ENCODE measurements at regions not wholly inside any gene's neighbourhood (a gene's known extent, or its start where the extent isn't known, plus 50 kb on each side); places are given as distances from the start of the nearest gene placed in this dataset.

DNA sequence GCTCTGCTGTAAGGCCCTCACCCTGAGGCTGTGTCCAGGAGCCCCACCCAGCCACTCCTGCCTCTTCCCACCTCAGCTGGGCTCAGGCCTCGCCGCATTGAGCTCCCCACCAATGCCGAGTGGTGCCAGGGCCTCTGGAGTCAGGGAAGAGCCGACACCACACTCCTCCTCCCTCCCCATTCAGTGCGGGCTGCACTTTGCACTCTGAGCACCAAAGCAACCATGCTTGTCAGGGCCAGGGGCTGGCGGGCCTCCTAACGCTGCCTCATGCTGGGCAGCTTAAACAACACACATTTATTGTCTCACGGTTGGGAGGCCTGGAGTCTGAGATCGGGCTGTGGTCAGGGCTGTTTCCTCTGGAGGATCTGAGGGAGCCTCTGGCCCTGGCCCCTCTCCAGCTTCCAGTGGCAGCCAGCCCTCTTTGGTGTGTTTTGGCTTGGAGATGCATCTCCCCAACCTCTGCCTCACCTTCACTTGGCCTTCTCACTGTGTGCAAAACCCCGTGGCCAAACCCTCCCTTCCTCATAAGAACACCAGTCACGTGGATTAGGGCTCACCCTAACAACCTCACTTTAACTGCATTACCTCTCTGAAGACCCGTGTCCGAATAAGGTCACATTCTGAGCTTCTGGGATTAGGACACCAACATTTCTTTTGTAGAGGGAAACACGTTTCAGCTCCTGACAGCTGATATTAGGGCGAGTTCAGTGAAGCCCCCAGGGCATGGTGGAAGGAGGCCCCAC, 157.8 kb downstream of the MED10 start:
- Histone ChIP-seq H3K4me1 (ENCODE audit: control insufficient read depth in 1 of 2, insufficient read depth in 2 of 2, low read length in 2 of 2) (no peaks in the 10 kb centered on the region), H3K27ac (ENCODE audit: low read depth in 1 of 2, low read length in 2 of 2) (no peak overlapping the region), H3K36me3 (ENCODE audit: control insufficient read depth in 1 of 2, insufficient read depth in 2 of 2, low read length in 1 of 2) (no peaks in the 10 kb centered on the region), H3K9me3 (ENCODE audit: control insufficient read depth, low read length) (no peaks in the 10 kb centered on the region), H3K27me3 (ENCODE audit: control insufficient read depth in 1 of 2, insufficient read depth in 2 of 2, low read length in 1 of 2) (no peaks in the 10 kb centered on the region), H3K4me3 (ENCODE audit: low read length in 2 of 2) (no peak overlapping the region)
- no peak for DNase-seq
- ATAC-seq (ENCODE audit: low FRiP score): no peak
- WGBS, 2 donors: 34 to 50% methylated on average over 14 to 15 of the region's 15 CpGs
- intact Hi-C loops (cut with DNase I): no loop called here

DNA sequence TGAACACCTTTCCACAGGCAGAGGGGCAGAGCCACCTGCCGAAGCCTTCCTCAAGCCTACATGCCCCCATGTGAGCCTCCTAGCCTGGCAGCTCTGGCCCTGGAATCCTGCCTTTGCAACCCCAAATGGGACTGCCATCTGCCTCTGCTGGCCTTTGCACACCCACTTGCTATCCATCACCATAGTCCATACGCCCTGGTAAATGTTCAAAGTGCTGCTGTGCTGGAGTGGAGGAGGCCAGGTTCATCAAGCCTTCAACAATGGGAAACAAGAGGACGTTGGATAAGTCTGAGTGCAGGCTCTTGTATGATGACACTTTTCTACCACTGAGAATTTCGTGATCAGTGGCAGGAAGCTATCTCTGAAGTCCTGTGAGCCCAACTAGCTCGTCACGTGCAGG, 159.8 kb downstream of the MED10 start:
- DNase-seq (no peak), ATAC-seq (ENCODE audit: low FRiP score) (no peak)
- Histone ChIP-seq H3K9me3 (ENCODE audit: control insufficient read depth, low read length) (no peaks in the 10 kb centered on the region), H3K27me3 (ENCODE audit: control insufficient read depth in 1 of 2, insufficient read depth in 2 of 2, low read length in 1 of 2) (no peaks in the 10 kb centered on the region), H3K36me3 (ENCODE audit: control insufficient read depth in 1 of 2, insufficient read depth in 2 of 2, low read length in 1 of 2) (no peaks in the 10 kb centered on the region), H3K4me3 (ENCODE audit: low read length in 2 of 2) (no peak overlapping the region), H3K27ac (ENCODE audit: low read depth in 1 of 2, low read length in 2 of 2) (no peak overlapping the region), H3K4me1 (ENCODE audit: control insufficient read depth in 1 of 2, insufficient read depth in 2 of 2, low read length in 2 of 2) (no peaks in the 10 kb centered on the region)
- intact Hi-C loops (cut with DNase I): no loop called here
- WGBS, 2 donors: 78 to 84% methylated on average over 6 of the region's 6 CpGs

DNA sequence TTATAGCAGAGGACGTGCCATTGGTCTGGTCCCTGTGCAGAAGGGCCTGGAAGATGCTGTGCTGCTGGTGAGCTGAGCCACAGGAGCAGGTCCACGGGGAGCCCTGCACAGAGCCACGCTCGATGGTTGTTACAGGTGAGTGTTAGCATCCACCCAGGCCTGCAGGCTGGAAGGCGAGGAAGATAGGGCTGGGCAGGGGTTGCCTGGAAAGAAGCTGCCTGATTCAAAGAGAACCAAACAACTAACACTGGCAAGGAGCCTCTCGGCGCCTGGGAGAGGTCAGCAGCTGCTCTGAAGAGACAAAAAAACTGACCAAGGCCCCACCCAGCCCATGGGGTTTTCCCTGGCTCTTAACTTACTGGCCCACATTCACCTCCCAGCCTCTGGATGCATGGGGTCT, 160.2 kb downstream of the MED10 start:
- ATAC-seq (ENCODE audit: low FRiP score): no peak
- Histone ChIP-seq H3K4me1 (ENCODE audit: control insufficient read depth in 1 of 2, insufficient read depth in 2 of 2, low read length in 2 of 2) (no peaks in the 10 kb centered on the region), H3K27me3 (ENCODE audit: control insufficient read depth in 1 of 2, insufficient read depth in 2 of 2, low read length in 1 of 2) (no peaks in the 10 kb centered on the region), H3K9me3 (ENCODE audit: control insufficient read depth, low read length) (no peaks in the 10 kb centered on the region), H3K27ac (ENCODE audit: low read depth in 1 of 2, low read length in 2 of 2) (no peak overlapping the region), H3K36me3 (ENCODE audit: control insufficient read depth in 1 of 2, insufficient read depth in 2 of 2, low read length in 1 of 2) (no peaks in the 10 kb centered on the region), H3K4me3 (ENCODE audit: low read length in 2 of 2) (no peak overlapping the region)
- intact Hi-C loops (cut with DNase I): no loop called here
- no peak for DNase-seq
- 94 to 95% methylated on average over 7 of the region's 7 CpGs for WGBS, 2 donors

DNA sequence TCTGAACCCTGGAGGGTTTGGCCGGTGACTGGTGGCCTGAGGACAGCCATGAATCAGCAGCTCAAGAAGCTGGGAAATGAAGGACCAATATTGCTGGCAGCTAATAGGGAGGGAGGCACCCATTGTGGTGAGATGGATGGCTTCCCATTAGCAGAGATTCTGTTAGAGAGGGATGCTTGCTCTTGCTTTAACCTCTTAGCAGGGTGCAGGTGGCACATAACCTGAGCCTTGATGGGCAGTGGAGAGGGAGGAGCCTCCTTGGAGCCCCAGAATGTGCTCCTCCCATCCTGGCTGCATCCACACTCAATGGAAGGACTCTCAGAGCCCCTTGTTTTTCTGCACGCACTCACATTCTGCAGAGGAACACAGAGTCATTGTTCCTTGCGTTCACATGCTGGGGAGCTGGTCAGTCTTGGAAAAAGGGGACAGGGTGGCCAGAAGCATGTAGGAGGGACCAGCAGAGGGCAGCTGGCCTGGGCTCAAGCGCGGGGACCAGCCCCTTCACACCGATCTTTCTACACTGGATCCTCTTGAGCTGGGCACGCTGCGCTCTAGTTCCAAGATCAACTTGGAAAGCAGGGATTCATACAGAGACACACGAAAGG, 161.8 kb downstream of the MED10 start:
- Histone ChIP-seq H3K36me3 (ENCODE audit: control insufficient read depth in 1 of 2, insufficient read depth in 2 of 2, low read length in 1 of 2) (no peaks in the 10 kb centered on the region), H3K4me3 (ENCODE audit: low read length in 2 of 2) (no peak overlapping the region), H3K9me3 (ENCODE audit: control insufficient read depth, low read length) (no peaks in the 10 kb centered on the region), H3K27me3 (ENCODE audit: control insufficient read depth in 1 of 2, insufficient read depth in 2 of 2, low read length in 1 of 2) (no peaks in the 10 kb centered on the region), H3K27ac (ENCODE audit: low read depth in 1 of 2, low read length in 2 of 2) (no peak overlapping the region), H3K4me1 (ENCODE audit: control insufficient read depth in 1 of 2, insufficient read depth in 2 of 2, low read length in 2 of 2) (no peaks in the 10 kb centered on the region)
- ATAC-seq (ENCODE audit: low FRiP score) (no peak), DNase-seq (no peak)
- intact Hi-C loops (cut with DNase I): no loop called here
- WGBS, 2 donors: 86 to 87% methylated on average over 9 of the region's 9 CpGs

DNA sequence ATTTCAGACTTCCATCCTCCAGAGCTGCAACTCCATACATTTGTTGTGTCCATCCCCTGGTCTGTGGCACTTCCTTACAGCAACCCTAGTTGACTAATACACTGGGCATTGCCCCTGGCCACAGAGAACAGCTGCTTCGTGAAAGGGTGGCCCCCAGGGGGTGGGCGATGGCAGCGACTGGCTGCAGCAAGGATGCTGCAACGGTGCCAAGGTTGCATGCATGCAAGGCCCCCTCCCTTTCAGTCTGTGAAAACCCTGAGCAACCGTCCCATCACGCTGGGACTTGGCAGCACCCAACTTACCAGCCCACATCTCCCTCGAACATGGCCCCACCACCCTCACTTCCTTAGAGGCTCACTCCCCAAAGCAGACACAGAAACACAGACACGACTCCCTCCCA, 162.5 kb downstream of the MED10 start:
- Histone ChIP-seq H3K4me3 (ENCODE audit: low read length in 2 of 2) (no peak overlapping the region), H3K27ac (ENCODE audit: low read depth in 1 of 2, low read length in 2 of 2) (no peak overlapping the region), H3K9me3 (ENCODE audit: control insufficient read depth, low read length) (no peaks in the 10 kb centered on the region), H3K27me3 (ENCODE audit: control insufficient read depth in 1 of 2, insufficient read depth in 2 of 2, low read length in 1 of 2) (no peaks in the 10 kb centered on the region), H3K36me3 (ENCODE audit: control insufficient read depth in 1 of 2, insufficient read depth in 2 of 2, low read length in 1 of 2) (no peaks in the 10 kb centered on the region), H3K4me1 (ENCODE audit: control insufficient read depth in 1 of 2, insufficient read depth in 2 of 2, low read length in 2 of 2) (no peaks in the 10 kb centered on the region)
- no peak for ATAC-seq (ENCODE audit: low FRiP score)
- no peak for DNase-seq
- 81 to 82% methylated on average over 8 of the region's 8 CpGs for WGBS, 2 donors
- intact Hi-C loops (cut with DNase I): no loop called here

DNA sequence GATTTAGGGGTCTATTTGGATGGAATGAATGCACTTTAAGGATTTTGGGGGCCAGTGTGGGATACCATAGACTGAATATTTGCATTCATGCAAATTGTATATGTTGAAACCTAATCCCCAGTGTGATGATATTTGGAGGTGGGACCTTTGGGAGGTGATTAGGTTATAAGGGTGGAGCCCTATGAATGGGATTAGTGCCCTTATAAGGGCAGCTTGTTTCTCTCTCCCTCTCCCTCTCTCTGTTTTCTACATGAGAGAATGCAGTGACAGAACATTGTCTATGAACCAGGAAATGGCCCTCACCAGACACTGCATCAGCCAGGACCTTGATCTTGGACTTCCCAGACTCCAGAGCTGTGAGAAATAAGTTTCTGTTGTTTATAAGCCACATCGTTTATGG, 166.1 kb downstream of the MED10 start:
- DNase-seq: no peak
- intact Hi-C loops (cut with DNase I): no loop called here
- H3K36me3 ChIP-seq (ENCODE audit: control insufficient read depth in 1 of 2, insufficient read depth in 2 of 2, low read length in 1 of 2): no peaks in the 10 kb centered on the region
- H3K27me3 ChIP-seq (ENCODE audit: control insufficient read depth in 1 of 2, insufficient read depth in 2 of 2, low read length in 1 of 2): no peaks in the 10 kb centered on the region
- H3K27ac ChIP-seq (ENCODE audit: low read depth in 1 of 2, low read length in 2 of 2): no peak overlapping the region
- no peak for ATAC-seq (ENCODE audit: low FRiP score)
- no peaks in the 10 kb centered on the region for H3K9me3 ChIP-seq (ENCODE audit: control insufficient read depth, low read length)
- H3K4me1 ChIP-seq (ENCODE audit: control insufficient read depth in 1 of 2, insufficient read depth in 2 of 2, low read length in 2 of 2): no peaks in the 10 kb centered on the region
- H3K4me3 ChIP-seq (ENCODE audit: low read length in 2 of 2): no peak overlapping the region
- whole genome bisulfite sequencing, 2 donors: 74 to 94% methylated on average over 1 of the region's 1 CpG

DNA sequence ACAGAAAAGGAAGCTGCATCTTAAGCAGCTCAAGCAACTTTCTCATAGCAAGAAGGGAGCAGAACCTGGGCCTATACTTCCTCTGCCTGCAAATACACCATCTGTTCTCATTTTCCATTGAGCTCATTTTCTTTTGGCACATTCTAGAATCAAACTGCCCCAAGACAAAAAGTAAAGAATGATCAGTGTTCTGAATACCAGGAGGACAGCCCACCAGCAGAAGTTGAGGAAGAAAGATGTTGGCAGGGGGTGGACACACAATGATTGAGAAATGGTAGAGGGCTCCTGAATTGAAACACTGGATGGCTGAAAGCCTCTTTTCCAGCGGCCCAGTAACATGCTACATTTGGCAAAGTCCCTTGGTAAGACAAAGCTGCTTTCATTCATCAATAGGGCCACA, 171.8 kb downstream of the MED10 start:
- Histone ChIP-seq H3K27me3 (ENCODE audit: control insufficient read depth in 1 of 2, insufficient read depth in 2 of 2, low read length in 1 of 2) (no peaks in the 10 kb centered on the region), H3K4me3 (ENCODE audit: low read length in 2 of 2) (no peak overlapping the region), H3K36me3 (ENCODE audit: control insufficient read depth in 1 of 2, insufficient read depth in 2 of 2, low read length in 1 of 2) (no peaks in the 10 kb centered on the region), H3K9me3 (ENCODE audit: control insufficient read depth, low read length) (peaks cover 1% of the 10 kb centered on the region), H3K4me1 (ENCODE audit: control insufficient read depth in 1 of 2, insufficient read depth in 2 of 2, low read length in 2 of 2) (no peaks in the 10 kb centered on the region), H3K27ac (ENCODE audit: low read depth in 1 of 2, low read length in 2 of 2) (no peak overlapping the region)
- 75 to 88% methylated on average over 1 of the region's 1 CpG for WGBS, 2 donors
- no peak for ATAC-seq (ENCODE audit: low FRiP score)
- intact Hi-C loops (cut with DNase I): no loop called here
- no peak for DNase-seq

DNA sequence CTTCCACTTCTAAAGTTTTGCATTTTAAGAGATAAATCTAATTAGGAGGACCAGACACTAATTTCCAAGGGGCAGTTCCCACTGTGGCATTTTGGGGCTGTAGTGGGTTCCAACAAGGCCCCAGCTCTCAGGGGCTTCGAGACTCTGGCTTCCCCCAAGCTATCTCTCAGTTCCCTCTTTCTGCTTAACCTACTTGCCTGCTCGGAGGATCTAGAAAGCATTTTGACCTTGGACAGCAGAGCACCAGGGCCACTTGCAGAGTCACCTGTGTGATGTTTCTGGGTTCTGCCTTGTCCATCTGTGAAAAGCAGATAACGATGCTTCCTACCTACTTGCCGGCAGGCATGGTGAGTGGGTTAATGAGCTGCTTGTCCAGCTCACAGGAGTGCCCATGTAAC, 175.4 kb downstream of the MED10 start:
- H3K27ac ChIP-seq (ENCODE audit: low read depth in 1 of 2, low read length in 2 of 2): no peak overlapping the region
- intact Hi-C loops (cut with DNase I): no loop called here
- 82 to 86% methylated on average over 4 of the region's 4 CpGs for WGBS, 2 donors
- peaks cover 1% of the 10 kb centered on the region for H3K9me3 ChIP-seq (ENCODE audit: control insufficient read depth, low read length)
- DNase-seq: no peak
- no peaks in the 10 kb centered on the region for H3K36me3 ChIP-seq (ENCODE audit: control insufficient read depth in 1 of 2, insufficient read depth in 2 of 2, low read length in 1 of 2)
- H3K27me3 ChIP-seq (ENCODE audit: control insufficient read depth in 1 of 2, insufficient read depth in 2 of 2, low read length in 1 of 2): no peaks in the 10 kb centered on the region
- ATAC-seq (ENCODE audit: low FRiP score): no peak
- H3K4me3 ChIP-seq (ENCODE audit: low read length in 2 of 2): no peak overlapping the region
- H3K4me1 ChIP-seq (ENCODE audit: control insufficient read depth in 1 of 2, insufficient read depth in 2 of 2, low read length in 2 of 2): no peaks in the 10 kb centered on the region

All from aorta (tissue), 5 donors.